Germinal center (tissue), 1 donor: ENCODE measurements at regions not wholly inside any gene's neighbourhood (a gene's known extent, or its start where the extent isn't known, plus 50 kb on each side); places are given as distances from the start of the nearest gene placed in this dataset.

Experiments used
- DNase-seq: peaks from one replicate; pipeline ENCODE4 v3.0.0; 2012; ENCODE audit warnings: mixed read lengths, low spot score

DNA sequence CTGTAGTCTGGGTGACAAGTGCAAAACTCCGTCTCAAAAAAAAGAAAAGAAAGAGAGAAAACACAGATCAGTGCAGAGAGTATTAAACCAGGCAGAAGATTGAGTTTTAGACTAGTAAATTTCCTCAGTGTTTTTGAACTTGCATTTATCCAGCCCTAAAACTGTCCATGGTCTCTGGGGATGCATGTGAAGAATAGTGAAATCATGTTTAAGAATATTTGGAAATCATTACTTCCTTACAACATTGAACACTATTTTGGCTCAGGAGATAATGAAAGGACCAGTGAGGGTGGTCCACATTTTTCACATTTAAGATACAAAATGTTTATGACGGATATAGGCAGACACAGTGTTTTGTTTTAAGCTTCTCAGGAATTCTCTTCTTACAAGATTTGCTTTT lies 195.8 kb upstream of the RASGEF1B start:
- DNase-seq: no peak

- no peak for DNase-seq
Measured at GRCh38 chr4:81666491-81666890, 194.8 kb upstream of the RASGEF1B start.

DNA sequence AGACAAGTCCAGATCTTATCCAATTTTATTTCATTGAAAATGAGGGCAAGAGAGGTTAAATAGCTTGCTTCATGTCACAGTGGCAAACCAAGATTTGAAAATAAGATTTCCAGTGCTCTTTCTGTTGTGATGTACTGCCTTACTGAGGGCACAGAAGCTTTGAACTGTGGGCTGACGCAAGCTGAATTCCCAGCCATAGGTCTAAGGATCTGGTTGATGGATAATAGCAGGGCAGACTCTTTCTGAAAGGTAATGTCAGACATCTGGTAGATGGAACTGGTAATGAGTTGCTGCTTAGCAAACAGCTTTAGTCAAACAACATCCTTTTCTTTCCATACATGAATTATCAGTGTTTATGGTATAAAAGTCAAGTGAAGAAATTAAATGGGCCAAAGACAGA lies 193.9 kb upstream of the RASGEF1B start:
- DNase-seq: no peak

- no peak for DNase-seq
Measured at GRCh38 chr4:81665045-81665444, 193.3 kb upstream of the RASGEF1B start.

DNA sequence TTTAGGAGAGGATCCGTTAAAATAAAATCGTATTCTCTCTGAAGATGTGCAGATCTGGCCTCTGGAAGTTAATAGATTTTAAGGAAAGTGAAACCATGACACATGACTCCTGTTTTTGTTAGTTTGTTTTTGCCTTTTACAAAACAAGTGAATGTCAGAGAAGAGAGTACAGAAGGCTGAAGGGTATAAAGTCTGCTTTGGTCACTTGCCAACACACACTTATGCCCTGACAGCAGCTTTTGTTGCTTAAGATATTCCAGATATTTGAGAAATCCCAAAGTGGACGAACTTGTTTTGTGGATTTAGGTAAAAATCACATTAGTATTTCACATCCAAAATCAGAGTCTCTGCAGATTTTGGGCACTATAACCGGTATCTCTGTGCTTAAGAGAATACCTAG lies 192.4 kb upstream of the RASGEF1B start:
- no peak for DNase-seq

DNA sequence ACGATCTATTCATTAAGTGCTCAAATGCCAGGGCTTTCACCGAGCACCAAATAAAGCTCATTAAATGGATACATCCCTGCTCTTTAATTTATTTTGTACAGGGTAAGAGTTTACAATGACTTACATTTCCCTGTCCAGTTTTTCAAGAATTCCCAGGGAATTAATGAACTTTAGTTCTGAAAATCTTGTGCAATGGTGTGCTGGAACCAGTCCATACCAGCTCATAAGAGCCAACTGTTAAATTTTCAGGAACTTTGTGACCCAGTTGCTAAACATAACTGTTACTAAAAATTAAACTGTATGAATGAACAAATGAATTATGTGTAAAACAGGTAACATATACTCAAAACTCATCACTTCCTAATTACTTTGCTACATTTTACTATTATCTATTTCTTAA lies 191.7 kb upstream of the RASGEF1B start:
- no peak for DNase-seq

- no peak for DNase-seq
Measured at GRCh38 chr4:81659051-81659450, 187.3 kb upstream of the RASGEF1B start.

DNA sequence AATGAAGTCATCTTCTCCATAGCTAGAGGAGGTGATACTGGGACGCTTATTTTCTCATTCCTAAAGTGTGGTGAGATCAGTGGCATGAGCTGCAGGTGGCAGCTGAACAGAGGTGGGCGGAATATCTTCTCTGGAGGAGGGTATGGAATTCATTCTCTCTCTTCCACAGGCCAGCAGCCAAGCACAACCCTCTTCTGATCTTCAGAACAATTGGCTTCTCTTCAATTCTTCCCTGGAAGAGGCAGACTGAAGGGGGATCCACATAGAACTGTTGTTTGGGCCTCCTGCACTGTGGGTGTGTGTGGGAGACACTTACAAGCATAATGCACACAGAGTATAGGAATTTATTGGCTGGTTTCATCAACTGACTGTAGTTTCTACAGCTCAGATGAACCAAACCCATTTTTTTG lies 180.4 kb upstream of the RASGEF1B start:
- DNase-seq: no peak

GRCh38 chr4:81651243-81651899 lies 179.7 kb upstream of the RASGEF1B start:
- no peak for DNase-seq

GRCh38 chr4:81650606-81651242 lies 179.0 kb upstream of the RASGEF1B start:
- no peak for DNase-seq

GRCh38 chr4:81648576-81649275 lies 177.0 kb upstream of the RASGEF1B start:
- DNase-seq: peak; percentile 57

GRCh38 chr4:81647388-81647787 lies 175.7 kb upstream of the RASGEF1B start:
- DNase-seq: no peak

DNA sequence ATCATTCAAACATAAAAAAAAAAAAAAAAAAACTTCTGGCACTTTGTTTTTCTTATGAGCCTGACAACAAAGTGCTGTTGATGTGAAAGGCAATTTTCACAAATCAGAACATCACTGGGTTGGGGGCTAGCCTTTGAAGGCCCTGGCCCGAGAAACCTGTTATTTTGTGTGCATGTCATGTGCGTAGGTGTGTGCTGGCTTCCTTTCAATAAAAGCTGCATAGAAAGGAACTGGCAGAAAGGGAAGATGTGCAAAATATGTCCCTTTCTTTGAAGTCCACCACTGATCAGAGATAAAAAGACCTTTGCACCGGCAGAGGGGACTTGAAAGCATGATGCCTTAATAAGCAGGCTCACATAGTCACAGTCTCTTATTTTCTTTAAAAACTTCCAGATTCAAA lies 170.8 kb upstream of the RASGEF1B start:
- no peak for DNase-seq

DNA sequence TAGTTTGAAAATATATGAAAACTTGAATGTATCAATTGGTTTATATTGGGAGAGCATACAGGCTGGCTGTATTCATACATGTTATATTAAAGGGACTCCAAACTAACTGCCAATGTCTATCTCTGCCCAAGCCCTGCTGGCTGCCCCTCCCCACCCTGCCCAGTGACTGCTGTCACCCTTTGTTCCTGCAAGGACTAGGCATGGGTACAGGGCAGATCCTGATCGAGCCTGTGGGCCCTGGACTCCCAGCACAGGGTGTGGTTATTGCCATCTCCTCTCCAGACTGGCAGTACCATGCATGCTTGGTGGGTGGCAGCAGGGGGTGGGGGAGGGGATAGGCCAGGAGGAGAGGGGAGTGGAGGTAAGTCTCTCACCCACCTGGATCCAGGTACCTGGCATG lies 167.5 kb upstream of the RASGEF1B start:
- no peak for DNase-seq

DNA sequence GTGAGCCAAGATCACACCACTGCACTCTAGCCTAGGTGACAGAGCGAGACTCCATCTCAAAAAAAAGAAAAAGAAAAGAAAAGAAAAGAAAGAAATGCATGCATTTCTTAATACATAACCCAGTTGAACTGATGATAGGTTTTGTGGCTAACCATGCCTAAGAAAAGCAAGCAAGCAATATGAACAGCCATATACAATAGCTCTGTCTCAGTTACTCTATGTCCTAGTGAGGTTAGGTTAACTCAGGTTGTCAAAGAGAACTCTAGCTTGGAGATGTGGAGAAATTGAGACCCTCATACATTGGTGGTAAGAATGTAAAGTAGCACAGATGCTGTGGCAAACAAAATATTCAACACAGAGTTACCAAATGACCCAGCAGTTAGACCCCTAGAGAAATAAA lies 167.0 kb upstream of the RASGEF1B start:
- no peak for DNase-seq

DNA sequence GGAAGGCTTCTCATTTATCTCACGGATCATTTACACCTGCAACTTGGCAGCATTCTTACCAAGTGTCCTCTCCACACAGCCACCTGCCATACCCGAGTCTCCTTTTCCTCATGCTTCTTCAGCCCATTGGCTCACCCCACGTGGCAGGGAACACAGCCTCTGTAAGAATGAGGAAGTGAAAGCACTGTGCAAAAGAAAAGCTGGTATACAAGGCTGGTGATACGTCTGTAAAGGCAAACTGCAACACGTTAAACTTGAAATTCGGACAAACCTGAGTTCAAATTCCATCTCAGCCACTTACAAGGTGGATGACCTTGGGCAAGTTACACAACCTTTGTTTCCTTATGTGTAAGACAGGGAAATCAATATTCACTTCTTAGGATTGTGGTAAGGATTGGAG lies 164.0 kb upstream of the RASGEF1B start:
- DNase-seq: peak; percentile 73

DNA sequence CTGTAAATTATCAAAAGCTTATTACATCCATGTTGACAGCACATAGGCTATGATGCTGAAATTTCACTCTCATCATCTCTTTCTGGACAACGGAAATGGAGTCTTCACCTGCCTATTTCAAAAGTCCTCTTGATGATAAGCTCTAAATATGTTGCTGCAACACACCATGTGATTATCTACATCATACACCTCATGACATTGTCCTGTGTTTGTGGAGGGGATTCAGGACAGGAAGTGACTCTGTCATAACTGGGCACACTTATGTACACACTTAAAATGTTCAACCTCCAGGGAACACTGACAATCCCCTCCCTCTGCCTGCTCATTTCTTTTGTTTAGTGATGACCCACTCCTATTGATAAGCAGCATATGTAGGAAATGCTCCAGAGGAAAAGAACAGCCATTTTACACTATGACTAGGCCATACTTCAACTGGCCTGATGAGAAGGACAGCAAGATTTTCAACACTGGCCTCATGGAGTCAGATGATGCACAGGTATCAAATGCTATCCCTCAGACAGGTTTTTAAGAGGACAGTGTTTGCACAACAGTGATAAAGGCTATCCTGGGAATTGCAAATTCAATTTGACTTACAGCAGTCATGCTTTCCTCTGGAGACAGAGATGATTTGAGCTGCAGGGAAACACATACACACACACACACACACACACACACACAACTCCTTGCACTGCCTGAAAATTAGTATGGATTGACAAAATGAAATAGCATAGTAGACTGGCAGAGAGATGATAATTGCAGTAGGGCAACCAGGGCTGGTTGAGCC lies 163.3 kb upstream of the RASGEF1B start:
- DNase-seq: no peak

- no peak for DNase-seq
Measured at GRCh38 chr4:81634165-81634564, 162.5 kb upstream of the RASGEF1B start.

GRCh38 chr4:81632581-81633299 lies 161.0 kb upstream of the RASGEF1B start:
- no peak for DNase-seq

- DNase-seq: no peak
Measured at GRCh38 chr4:81631958-81632441, 160.3 kb upstream of the RASGEF1B start.

DNA sequence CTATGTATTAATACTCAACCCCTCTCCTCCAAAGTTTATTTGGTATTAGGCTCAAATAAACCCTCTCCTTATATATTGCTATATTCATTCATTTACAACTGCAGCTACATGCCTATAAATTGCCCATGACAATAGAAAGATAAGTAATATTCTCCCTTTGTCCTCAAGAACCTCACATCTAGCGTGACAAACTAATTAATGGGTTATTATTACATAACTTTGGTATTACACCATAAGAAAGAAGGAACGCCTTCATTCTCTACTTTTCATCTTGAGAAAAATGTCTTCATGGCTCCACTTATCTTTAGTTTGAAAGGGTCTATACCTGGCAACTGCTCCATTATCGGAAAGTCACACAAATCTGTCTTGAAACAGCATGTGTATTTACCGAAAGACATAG lies 157.7 kb upstream of the RASGEF1B start:
- no peak for DNase-seq

DNA sequence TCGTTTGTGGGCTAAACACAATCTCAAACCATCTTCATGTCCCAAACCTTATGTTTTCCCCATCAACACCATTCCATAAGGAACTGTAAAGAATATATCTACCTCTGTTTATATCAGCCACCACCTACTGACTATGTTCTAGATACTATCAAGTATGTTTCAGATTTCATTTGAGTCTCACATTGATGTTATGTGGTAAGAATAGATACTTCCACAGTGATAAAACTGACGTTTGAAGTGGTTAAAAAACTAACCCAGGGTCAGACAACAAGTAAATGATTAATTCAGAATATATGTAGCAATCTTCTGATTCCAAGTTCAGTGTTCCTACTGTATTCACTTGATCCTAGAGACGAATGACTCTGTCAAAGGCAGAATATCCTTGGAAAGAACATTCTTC lies 156.8 kb upstream of the RASGEF1B start:
- DNase-seq: no peak
